ENCODE measurements at regions not wholly inside any gene's neighbourhood (a gene's known extent, or its start where the extent isn't known, plus 50 kb on each side); places are given as distances from the start of the nearest gene placed in this dataset.

DNA sequence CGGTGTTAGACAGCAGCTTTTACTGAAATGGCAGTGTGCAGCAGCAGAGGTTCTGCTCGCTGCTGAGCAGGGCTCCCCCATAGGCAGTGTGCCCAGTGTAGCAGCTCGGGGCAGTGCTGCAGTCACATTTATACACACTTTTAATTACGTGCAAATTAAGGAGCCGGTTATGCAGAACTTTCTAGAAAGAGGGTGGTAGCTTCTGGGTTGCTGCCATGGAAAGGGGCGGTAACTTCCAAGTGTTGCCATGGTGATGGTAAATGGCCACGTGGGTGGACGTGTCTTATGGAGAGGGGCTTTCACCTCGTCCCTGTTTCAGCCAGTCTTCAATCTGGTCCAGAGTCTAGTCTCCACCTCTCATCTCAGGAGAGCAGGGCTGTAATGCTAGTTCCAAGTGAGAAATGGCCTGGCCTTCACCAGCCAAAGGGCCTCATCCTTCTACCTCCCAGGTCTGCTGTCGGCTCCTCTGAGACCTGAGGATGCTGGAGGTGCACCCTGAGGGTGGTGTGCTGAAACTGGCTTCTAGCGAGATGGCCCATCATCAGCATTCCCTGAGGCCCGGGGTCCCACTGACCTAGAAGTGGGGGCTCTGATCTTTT lies 180.5 kb upstream of the PMEPA1 start:
- no peak for DNase-seq

DNA sequence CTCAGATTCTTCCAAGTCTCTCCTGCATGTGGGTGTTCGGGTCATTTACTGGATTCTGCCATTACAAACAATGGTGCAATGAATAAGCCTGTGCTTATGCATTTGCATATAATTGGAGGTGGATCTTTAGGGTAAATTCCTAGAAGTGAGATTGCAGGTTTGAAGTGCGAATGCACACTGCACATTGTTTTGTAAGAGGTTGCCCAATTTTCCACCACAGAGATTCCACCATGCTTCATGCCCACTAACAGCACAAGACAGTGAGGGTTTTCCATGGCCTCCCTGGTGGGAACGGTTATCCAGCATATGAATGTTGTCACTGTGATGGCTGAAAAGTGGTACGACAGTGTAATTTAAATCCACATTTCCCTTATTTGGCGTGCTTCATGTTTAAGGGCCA lies 178.8 kb upstream of the PMEPA1 start:
- DNase-seq: no peak

DNA sequence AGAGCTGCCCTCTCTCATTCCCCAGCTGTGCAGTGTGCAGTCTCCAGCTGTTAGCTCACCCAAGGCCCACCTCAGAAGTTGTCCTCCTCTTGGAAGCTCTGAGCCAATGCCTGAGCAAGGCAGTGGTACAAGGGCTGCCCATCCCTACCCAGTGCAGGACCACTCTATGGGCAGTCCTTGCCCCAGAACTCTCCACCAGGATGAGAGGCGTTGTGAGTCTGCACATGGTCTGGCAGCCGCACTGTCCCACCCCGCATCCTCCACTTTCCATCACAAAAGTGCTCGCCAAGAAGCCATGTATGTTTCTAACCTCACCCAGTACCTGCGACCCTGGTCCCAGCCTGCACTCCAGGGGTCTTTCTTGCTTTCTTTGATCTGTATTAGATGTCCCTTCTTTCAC lies 175.1 kb upstream of the PMEPA1 start:
- no peak for DNase-seq

GRCh38 chr20:57883761-57884160 lies 173.9 kb upstream of the PMEPA1 start:
- DNase-seq: no peak

DNA sequence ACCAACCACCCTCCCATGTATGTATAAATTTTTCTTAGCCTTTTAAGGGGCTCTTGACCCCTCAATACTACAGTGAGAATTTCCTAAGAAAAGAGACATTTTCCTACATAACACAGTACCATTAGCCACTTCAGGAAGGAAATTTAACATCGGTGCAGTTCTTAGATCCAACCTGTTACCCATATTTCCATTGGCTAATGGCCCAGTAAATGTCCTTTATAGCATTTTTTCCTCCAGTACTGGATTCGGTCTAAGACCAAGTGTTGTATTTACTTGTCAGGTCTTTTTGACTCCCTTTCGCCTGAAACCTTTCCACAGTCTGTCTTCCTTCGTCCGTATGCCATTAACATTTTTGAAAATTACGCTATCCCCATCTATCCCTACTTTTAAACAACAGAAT lies 173.4 kb upstream of the PMEPA1 start:
- no peak for DNase-seq

- DNase-seq: no peak
Measured at GRCh38 chr20:57882451-57883161, 172.8 kb upstream of the PMEPA1 start.

DNA sequence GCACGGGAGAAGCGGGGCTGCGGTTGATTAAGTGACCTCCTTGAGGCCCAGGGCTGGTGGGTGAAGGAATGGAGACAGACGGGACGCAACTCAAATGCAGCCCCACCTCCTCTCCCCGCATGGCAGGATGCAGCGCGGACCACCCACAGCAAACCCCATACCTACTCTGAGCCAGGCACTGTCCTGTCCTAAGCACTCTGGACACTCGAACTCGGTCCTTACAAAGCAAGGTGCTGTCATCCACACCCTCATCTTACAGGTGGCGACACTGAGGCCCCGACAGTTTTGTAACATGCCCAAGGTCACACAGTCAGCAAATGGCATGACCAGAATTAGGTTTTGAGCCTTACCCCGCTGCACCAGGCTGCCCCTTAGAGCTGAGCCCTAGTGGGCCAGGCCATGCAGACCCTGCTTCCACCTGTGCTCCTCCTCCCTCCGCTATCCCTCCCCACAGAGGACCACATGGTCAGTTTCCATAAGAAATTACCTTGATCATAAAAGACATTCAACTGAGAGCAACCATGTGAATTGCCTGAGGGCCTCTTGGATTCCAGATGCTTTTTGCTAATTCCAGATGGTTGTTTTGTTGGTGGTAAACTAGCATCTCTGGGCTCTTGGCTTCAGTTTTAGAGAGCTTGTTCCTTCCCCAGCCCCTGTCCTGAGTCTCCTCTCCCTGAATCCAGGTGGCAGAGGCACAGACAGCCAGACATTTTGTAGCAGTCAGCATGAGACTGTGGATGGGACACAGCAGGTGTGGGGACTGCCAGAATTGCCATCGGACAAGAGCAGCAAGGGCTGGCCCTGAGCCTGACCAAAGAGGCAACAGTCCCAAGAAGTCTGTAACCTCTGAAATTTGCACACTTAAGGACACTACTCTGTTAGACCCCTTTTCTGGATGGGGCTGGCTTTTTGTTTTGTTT lies 171.9 kb upstream of the PMEPA1 start:
- DNase-seq: no peak

DNA sequence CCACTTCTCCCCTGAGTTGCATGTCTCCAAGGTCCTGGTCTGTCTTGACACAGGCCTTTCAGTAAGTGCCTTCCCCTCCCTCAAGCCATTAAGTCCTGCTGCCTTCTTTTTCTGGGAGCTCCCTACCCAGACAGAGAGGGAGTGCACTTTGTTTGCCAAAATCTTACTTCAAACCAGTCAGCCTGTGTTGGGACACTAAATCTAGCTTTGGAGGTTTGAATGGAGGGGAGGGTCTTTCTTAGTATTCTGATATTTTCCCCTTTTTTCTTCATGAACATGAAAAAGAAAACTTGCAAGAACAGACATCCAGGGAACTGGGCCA lies 170.7 kb upstream of the PMEPA1 start:
- DNase-seq: no peak

GRCh38 chr20:57879779-57880570 lies 170.2 kb upstream of the PMEPA1 start:
- no peak for DNase-seq

- DNase-seq: no peak
Measured at GRCh38 chr20:57879437-57879778, 169.6 kb upstream of the PMEPA1 start.

DNA sequence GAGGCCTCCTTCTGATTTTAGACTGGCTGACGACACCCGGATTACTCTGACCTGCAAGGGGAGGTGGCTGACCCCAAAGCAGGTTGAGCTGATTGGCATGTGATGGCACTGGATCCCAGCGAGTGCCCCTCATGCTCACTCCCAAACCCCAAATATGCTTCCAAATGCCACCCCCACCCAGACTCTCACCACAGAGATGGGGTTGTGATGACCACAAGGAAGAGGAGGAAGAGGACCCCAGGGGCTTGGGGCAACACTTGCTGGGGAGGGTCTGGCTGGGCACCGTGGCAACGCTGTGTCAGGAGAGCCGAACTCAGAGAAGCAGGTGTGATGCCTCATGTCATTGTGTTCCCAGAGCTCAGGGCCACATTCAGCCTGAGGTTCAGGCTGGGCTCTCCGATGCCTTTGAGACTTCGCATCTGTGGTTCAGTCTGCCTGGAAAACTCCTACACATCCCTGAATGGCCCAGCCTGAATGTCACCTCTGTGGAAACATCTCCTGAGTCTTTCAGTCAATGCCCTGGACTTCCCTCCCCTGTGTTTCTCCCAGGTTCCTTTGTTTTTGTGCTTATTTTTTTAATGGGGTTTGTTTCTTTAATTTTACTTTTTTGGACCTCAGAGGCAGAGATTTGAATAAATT lies 169.1 kb upstream of the PMEPA1 start:
- no peak for DNase-seq

DNA sequence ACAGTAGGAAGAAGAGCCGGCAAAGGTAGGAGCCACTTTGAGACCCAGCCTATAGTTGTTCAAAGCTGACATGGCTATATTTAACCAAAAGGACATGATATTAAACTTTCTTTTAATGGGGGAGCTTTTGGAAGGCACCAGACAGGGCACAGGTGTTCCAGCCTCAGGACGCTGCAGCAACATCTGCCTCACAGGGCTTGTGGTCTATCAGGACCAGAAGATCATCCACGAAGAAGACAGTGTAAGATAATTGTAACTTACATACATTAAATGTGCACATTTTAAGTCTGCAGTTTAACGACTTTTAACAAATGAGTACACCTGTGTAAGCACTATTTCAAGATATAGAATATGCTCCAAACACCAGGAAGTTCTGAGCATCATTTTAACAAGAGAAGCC lies 168.2 kb upstream of the PMEPA1 start:
- DNase-seq: no peak

DNA sequence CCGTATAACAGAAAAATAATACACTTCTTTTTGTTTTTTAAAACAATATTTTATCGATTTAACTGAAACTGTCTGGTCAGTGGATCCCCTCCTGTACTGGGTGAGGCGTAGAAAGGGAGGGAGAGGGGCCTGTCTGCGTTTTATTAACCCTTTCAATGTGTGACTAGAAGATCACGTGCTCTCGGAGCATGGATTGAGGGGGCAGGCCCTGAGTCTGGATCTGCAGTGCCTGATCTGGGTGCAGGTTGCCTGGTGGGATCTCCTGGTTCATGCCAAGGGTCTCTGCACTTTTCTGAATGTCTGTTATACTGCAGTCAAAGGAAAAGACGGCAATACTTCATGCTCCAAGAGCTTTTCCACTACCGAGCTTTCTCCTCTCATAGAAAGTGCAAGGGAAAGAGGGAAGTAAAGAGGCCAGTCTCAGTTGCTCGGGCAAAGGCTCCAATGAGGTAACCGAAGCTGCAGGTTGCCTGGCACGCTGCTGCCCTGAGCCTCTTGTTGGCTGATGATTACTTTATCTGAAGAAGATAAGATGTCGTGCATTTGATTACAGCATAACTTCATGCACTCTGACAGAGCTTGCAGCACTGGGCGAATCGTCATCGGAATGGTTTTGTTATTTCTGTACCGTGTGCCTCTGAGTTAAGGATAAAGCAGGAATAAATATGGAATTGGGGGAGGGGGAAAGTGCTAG lies 167.5 kb upstream of the PMEPA1 start:
- DNase-seq: no peak

DNA sequence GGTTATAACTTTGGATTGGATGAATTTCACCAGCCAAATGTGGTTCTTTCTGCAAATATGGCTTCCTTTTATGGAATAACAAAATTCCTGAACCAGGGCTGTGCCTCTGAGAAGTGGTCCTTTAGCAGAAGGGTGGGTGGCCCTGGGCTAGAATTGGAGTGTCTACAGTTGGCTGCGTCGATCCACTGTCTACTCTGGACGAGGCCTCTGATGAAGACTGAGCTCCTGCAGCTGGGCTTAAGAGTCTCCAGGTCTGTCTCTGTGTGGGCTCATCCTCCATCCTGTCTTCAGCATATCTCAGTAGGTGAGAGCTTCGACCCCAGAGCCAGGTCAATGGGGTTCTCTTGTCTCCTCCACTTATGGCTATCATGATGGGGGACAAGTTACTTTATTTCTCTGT lies 166.3 kb upstream of the PMEPA1 start:
- DNase-seq: no peak

GRCh38 chr20:57874141-57874540 lies 164.3 kb upstream of the PMEPA1 start:
- no peak for DNase-seq

GRCh38 chr20:57872816-57873409 lies 163.1 kb upstream of the PMEPA1 start:
- no peak for DNase-seq

DNA sequence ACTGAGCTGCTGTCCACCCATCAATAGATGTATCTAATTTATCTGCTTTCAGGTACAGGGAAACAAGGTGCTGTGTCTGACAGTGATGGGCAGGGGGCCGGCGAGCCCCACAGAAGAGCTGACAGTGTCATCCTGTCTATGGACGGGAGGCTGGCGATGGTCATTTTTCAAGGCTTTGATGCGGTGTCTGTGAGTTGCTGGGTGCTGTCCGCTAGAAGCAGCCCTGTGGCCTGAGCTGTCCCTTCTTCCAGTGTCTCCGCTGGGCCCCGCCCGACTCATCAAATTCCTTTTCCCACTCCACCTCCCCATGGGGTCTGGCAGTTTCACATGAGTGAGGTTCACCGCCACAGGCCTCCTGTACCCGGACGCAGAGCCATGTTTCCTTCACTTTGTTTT lies 161.4 kb upstream of the PMEPA1 start:
- no peak for DNase-seq

DNA sequence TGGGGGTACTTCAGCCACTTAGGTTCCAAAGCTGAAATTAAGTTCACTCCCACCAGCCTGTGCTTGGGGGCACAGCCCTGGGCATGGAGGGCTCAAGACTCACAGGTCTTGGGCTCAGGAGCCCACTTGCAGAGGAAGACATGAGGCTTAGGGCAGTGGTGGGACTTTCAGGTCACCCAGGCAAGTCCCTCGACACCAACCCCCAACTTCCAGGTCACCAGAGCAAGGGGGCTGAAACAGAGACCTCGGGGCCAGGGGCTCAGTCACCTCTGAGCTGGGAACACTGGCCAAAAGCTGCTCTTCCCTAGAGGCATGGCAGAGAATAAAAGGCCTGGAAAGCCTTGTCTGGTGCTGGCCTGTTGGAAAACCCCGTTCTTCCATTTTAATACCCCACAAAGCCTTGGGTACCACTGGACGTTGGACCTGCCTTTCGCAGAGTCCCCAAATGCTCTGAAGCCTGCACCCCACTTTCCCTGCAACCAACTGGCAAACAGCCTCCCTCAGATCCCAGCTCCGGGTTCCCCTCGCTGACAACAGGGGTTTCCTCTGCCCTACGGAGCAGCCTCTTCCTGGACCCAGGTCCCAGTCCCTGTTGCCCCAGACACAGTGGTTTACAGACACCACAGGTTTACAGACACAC lies 160.9 kb upstream of the PMEPA1 start:
- DNase-seq: no peak

- no peak for DNase-seq
Measured at GRCh38 chr20:57869951-57870315, 160.1 kb upstream of the PMEPA1 start.

DNA sequence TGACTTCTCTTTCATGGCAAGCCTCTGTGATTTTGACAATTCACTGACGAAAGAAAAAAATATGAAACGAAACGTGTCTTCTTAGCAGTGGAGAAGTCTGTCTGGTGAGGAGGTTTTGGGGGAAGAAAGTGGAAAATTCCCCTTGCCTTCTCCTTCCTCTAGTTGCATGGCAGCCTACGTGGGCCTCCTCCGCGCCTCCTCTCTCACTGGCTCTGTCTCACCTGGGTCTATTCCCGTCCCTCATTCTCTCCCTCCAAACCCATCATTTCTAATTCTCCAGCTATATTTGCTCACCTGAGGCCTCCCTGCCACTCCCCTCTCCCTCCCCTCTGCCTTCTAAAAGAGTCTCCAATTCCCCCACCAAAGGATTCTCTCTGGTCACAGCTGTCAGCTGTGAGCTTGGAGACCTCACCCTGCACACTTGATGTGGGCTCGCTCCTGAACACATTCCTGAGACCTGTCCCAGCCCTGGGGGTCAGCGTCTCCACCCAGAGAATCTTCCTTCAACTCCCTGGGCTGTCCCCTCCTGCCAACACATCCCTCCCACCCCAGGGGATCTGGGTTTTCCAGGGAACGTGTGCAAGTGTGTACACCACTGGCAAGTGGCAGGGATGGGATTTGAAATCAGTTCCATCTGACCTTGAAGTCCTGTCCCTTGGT lies 159.6 kb upstream of the PMEPA1 start:
- no peak for DNase-seq

- no peak for DNase-seq
Measured at GRCh38 chr20:57868310-57868709, 158.5 kb upstream of the PMEPA1 start.
